GM21381 (cell line): ENCODE measurements at regions not wholly inside any gene's neighbourhood (a gene's known extent, or its start where the extent isn't known, plus 50 kb on each side); places are given as distances from the start of the nearest gene placed in this dataset.

Source experiments
- ATAC-seq: cut with Tn5 transposase; IDR thresholded peaks from one replicate; pipeline ENCODE4 v1.9.1; 2021; ENCODE audit warnings: mild to moderate bottlenecking, moderate library complexity; ENCODE audit not compliant: unreplicated experiment

- ATAC-seq: no peak
These were observed 80.4 kb upstream of the RND3 start for GRCh38 chr2:150567771-150568301.

GRCh38 chr2:150566289-150566688 lies 78.8 kb upstream of the RND3 start:
- no peak for ATAC-seq

- ATAC-seq: no peak
These were observed 73.6 kb upstream of the RND3 start for GRCh38 chr2:150561076-150561475.

- no peak for ATAC-seq
These were observed 69.6 kb upstream of the RND3 start for GRCh38 chr2:150557020-150557600.

GRCh38 chr2:150555611-150556356 lies 68.3 kb upstream of the RND3 start:
- no peak for ATAC-seq

GRCh38 chr2:150554046-150554445 lies 66.6 kb upstream of the RND3 start:
- ATAC-seq: no peak

GRCh38 chr2:150552041-150552820 lies 64.8 kb upstream of the RND3 start:
- no peak for ATAC-seq

GRCh38 chr2:150549381-150549780 lies 61.9 kb upstream of the RND3 start:
- ATAC-seq: no peak

- no peak for ATAC-seq
These were observed 61.1 kb upstream of the RND3 start for GRCh38 chr2:150548527-150548926.

- no peak for ATAC-seq
These were observed 58.4 kb upstream of the RND3 start for GRCh38 chr2:150545916-150546315.

GRCh38 chr2:150544731-150545130 lies 57.3 kb upstream of the RND3 start:
- ATAC-seq: no peak

GRCh38 chr2:150542692-150543091 lies 55.2 kb upstream of the RND3 start:
- ATAC-seq: no peak

GRCh38 chr2:150542172-150542571 lies 54.7 kb upstream of the RND3 start:
- no peak for ATAC-seq

GRCh38 chr2:150538651-150539201 lies 51.3 kb upstream of the RND3 start:
- ATAC-seq: no peak
